ENCODE measurements at regions not wholly inside any gene's neighbourhood (a gene's known extent, or its start where the extent isn't known, plus 50 kb on each side); places are given as distances from the start of the nearest gene placed in this dataset.

GRCh38 chr1:181383695-181384094 is 99.6 kb upstream of the CACNA1E start:
- DNase-seq (ENCODE audit: low read depth): peak; percentile 8

- no peak for DNase-seq (ENCODE audit: low read depth)
Observed at GRCh38 chr1:181386340-181386739, 97.0 kb upstream of the CACNA1E start.

- DNase-seq (ENCODE audit: low read depth): no peak
Observed at GRCh38 chr1:181386951-181387350, 96.4 kb upstream of the CACNA1E start.

GRCh38 chr1:181387702-181388101 is 95.6 kb upstream of the CACNA1E start:
- no peak for DNase-seq (ENCODE audit: low read depth)

- DNase-seq (ENCODE audit: low read depth): peak; percentile 8
Observed at GRCh38 chr1:181390410-181391077, 92.8 kb upstream of the CACNA1E start.

- DNase-seq (ENCODE audit: low read depth): peak; percentile 25
Observed at GRCh38 chr1:181391301-181391900, 91.9 kb upstream of the CACNA1E start.

GRCh38 chr1:181392133-181392532 is 91.2 kb upstream of the CACNA1E start:
- no peak for DNase-seq (ENCODE audit: low read depth)

GRCh38 chr1:181392613-181393220 is 90.6 kb upstream of the CACNA1E start:
- DNase-seq (ENCODE audit: low read depth): no peak

GRCh38 chr1:181394766-181395165 is 88.6 kb upstream of the CACNA1E start:
- no peak for DNase-seq (ENCODE audit: low read depth)

- DNase-seq (ENCODE audit: low read depth): no peak
Observed at GRCh38 chr1:181396171-181396670, 87.1 kb upstream of the CACNA1E start.

- DNase-seq (ENCODE audit: low read depth): no peak
Observed at GRCh38 chr1:181396811-181397210, 86.5 kb upstream of the CACNA1E start.

GRCh38 chr1:181397845-181398244 is 85.5 kb upstream of the CACNA1E start:
- no peak for DNase-seq (ENCODE audit: low read depth)

GRCh38 chr1:181398544-181398943 is 84.8 kb upstream of the CACNA1E start:
- no peak for DNase-seq (ENCODE audit: low read depth)

GRCh38 chr1:181405584-181405983 is 77.7 kb upstream of the CACNA1E start:
- no peak for DNase-seq (ENCODE audit: low read depth)

- DNase-seq (ENCODE audit: low read depth): no peak
Observed at GRCh38 chr1:181406989-181407388, 76.3 kb upstream of the CACNA1E start.

- no peak for DNase-seq (ENCODE audit: low read depth)
Observed at GRCh38 chr1:181409981-181410380, 73.3 kb upstream of the CACNA1E start.

GRCh38 chr1:181412746-181413145 is 70.6 kb upstream of the CACNA1E start:
- no peak for DNase-seq (ENCODE audit: low read depth)

- no peak for DNase-seq (ENCODE audit: low read depth)
Observed at GRCh38 chr1:181413195-181413815, 70.0 kb upstream of the CACNA1E start.

- DNase-seq (ENCODE audit: low read depth): no peak
Observed at GRCh38 chr1:181413836-181414235, 69.5 kb upstream of the CACNA1E start.

GRCh38 chr1:181416268-181416860 is 67.0 kb upstream of the CACNA1E start:
- DNase-seq (ENCODE audit: low read depth): no peak

- DNase-seq (ENCODE audit: low read depth): no peak
Observed at GRCh38 chr1:181417915-181418314, 65.4 kb upstream of the CACNA1E start.

- peak; percentile 32 for DNase-seq (ENCODE audit: low read depth)
Observed at GRCh38 chr1:181423301-181423918, 59.9 kb upstream of the CACNA1E start.

Measured in LHCN-M2 (cell line).